Parathyroid adenoma (tissue), 2 donors: ENCODE measurements at regions not wholly inside any gene's neighbourhood (a gene's known extent, or its start where the extent isn't known, plus 50 kb on each side); places are given as distances from the start of the nearest gene placed in this dataset.

Source experiments
- H2AFZ ChIP-seq: fragments of 300-600 bp; sonication (generic); one replicate; pipeline ENCODE4 v1.7.0; 2017; ENCODE audit warnings: antibody characterized with exemption, mild to moderate bottlenecking
- H3K27ac ChIP-seq: fragments of 300-600 bp; sonication (generic); one replicate; pipeline ENCODE4 v1.7.0; 2017
- H3K27me3 ChIP-seq: fragments of 300-600 bp; sonication (generic); one replicate; pipeline ENCODE4 v1.7.0; 2017; ENCODE audit warnings: low read length; ENCODE audit not compliant: control insufficient read depth, insufficient read depth
- H3K36me3 ChIP-seq: fragments of 300-600 bp; sonication (generic); one replicate; pipeline ENCODE4 v1.7.0; 2017; ENCODE audit warnings: low read length; ENCODE audit not compliant: control insufficient read depth, insufficient read depth
- H3K4me1 ChIP-seq: fragments of 300-600 bp; sonication (generic); one replicate; pipeline ENCODE4 v1.7.0; 2017; ENCODE audit warnings: control low read depth
- H3K4me2 ChIP-seq: fragments of 300-600 bp; sonication (generic); one replicate; pipeline ENCODE4 v1.7.0; 2017; ENCODE audit warnings: low read length
- H3K4me3 ChIP-seq: fragments of 300-600 bp; sonication (generic); one replicate; pipeline ENCODE4 v1.7.0; 2017; ENCODE audit warnings: low read depth, low read length
- H3K79me2 ChIP-seq: fragments of 300-600 bp; sonication (generic); one replicate; pipeline ENCODE4 v1.7.0; 2017; ENCODE audit warnings: control low read depth
- H3K9ac ChIP-seq: fragments of 300-600 bp; sonication (generic); one replicate; pipeline ENCODE4 v1.7.0; 2017; ENCODE audit warnings: mild to moderate bottlenecking
- H3K9me3 ChIP-seq: fragments of 300-600 bp; sonication (generic); one replicate; pipeline ENCODE4 v1.7.0; 2017; ENCODE audit warnings: low read length; ENCODE audit not compliant: control insufficient read depth
- TF ChIP-seq, protein P1 (sequence below): fragments of 300-600 bp; sonication (generic); IDR thresholded peaks from one replicate; pipeline ENCODE4 v1.7.0; 2017; ENCODE audit warnings: antibody characterized with exemption, mild to moderate bottlenecking
- donor health status: primary hyperparathyroidism.

DNA sequence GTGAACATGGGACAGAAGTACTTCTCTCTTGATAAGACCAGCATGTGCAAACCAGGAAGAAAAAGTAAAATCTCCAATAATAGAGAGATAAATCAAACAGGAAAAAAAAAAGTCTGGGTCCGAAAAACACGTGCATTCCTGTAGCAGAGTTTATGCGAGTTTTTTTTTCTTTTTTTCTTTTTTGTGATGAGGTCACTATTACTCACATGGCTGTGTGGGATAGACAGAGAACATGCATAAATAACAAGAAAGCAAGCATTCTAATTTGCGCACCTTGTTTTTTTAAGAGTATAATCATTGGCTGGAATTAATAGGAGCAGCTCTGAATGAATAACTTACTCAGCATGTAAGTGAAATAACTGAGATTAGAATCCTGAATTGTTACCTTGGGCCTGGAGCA lies 91.9 kb upstream of the CPM start:
- TF ChIP-seq, protein P1, sequence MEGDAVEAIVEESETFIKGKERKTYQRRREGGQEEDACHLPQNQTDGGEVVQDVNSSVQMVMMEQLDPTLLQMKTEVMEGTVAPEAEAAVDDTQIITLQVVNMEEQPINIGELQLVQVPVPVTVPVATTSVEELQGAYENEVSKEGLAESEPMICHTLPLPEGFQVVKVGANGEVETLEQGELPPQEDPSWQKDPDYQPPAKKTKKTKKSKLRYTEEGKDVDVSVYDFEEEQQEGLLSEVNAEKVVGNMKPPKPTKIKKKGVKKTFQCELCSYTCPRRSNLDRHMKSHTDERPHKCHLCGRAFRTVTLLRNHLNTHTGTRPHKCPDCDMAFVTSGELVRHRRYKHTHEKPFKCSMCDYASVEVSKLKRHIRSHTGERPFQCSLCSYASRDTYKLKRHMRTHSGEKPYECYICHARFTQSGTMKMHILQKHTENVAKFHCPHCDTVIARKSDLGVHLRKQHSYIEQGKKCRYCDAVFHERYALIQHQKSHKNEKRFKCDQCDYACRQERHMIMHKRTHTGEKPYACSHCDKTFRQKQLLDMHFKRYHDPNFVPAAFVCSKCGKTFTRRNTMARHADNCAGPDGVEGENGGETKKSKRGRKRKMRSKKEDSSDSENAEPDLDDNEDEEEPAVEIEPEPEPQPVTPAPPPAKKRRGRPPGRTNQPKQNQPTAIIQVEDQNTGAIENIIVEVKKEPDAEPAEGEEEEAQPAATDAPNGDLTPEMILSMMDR: no peak

DNA sequence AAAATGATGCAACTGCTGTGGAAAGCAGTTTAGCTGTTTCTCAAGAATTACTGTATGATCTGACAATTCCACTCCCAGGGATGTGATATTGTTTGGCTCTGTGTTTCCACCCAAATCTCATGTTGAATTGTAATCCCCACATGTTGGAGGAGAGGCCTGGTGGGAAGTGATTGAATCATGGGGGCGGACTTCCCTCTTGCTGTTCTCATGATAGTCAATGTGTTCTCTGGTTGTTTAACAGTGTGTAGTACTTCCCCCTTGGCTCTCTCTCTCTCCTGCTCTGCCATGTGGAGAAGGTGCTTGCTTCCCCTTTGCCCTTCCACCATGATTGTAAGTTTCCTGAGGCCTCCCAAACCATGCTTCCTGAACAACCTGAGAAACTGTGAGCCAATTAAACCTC lies 93.4 kb upstream of the CPM start:
- TF ChIP-seq, protein P1: no peak
- no peak overlapping the region for H3K27ac ChIP-seq
- H3K9me3 ChIP-seq: no peaks in the 10 kb centered on the region
- no peaks in the 10 kb centered on the region for H3K27me3 ChIP-seq
- no peaks in the 10 kb centered on the region for H3K79me2 ChIP-seq
- H2AFZ ChIP-seq: no peak overlapping the region
- no peaks in the 10 kb centered on the region for H3K36me3 ChIP-seq
- no peak overlapping the region for H3K9ac ChIP-seq
- no peak overlapping the region for H3K4me2 ChIP-seq
- H3K4me3 ChIP-seq: no peak overlapping the region
- no peaks in the 10 kb centered on the region for H3K4me1 ChIP-seq

More for the DNA sequence above, 91.9 kb upstream of the CPM start:
- no peak overlapping the region for H3K27ac ChIP-seq
- H3K9ac ChIP-seq: no peak overlapping the region
- no peaks in the 10 kb centered on the region for H3K9me3 ChIP-seq
- H3K79me2 ChIP-seq: no peaks in the 10 kb centered on the region
- H3K4me3 ChIP-seq: no peak overlapping the region
- H2AFZ ChIP-seq: no peak overlapping the region
- H3K4me2 ChIP-seq: no peak overlapping the region
- H3K27me3 ChIP-seq: no peaks in the 10 kb centered on the region
- no peaks in the 10 kb centered on the region for H3K4me1 ChIP-seq
- H3K36me3 ChIP-seq: no peaks in the 10 kb centered on the region

DNA sequence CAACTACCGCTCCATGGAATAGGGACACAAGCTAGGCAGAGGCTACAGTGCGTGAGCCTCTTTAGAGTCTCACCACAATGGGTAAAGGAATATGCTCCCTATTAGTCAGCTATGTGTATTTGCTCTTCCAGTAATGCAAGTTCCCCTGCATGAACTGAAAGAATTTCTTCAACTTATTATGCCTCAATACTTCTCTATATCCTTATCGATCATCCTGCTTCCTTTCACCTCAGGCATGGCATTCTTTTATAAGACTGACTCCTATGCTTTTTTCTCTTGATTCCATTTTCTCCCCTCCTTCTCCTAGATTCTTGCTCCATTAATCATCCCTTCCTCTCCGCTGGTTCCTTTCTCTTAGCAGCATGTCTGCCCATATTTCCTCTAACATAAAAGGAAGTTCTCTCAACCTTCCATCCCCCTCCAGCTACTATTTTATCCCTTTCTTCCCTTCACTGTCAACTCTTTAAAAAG lies 94.5 kb upstream of the CPM start:
- Histone ChIP-seq H3K4me2 (no peak overlapping the region), H3K4me3 (no peak overlapping the region), H3K27ac (no peak overlapping the region), H3K4me1 (no peaks in the 10 kb centered on the region), H3K27me3 (no peaks in the 10 kb centered on the region), H3K36me3 (no peaks in the 10 kb centered on the region), H2AFZ (no peak overlapping the region), H3K9ac (no peak overlapping the region), H3K9me3 (no peaks in the 10 kb centered on the region), H3K79me2 (no peaks in the 10 kb centered on the region)
- TF ChIP-seq, protein P1: no peak

DNA sequence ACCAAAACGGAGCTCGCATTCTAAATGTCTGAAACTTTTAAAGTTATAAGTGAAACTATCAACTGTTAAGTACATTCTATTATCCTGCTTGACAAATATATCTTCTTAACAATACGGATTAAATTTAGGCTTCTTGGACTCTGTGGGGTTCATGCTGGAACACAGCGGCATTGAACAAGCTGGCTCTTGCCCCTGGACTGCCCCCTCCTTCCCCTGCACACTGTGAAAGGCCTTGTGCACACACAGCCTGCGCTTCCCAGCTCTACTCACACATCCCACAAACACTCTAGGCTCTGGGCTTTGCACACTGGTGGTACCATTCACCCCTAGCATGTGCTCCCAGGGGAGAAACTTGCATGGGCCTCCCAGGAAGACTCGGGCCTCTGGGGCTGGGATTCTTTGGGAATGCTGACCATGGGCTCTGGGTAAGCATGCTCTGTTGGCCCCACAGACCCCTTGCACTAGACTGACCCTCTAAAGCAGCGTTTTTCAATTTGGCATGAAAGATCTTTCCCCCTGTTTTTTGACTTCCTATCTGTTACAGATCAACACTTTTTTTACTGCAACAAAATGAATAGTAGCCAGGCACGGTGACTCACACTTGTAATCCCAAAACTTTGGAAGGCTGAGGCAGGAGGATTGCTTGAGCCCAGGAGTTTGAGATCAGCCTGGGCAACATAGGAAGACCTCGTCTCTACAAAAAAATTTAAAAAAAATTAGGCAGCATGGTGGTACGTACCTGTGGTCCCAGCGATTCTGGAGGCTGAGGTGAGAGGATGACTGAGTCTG lies 96.2 kb upstream of the CPM start:
- H3K4me3 ChIP-seq: no peak overlapping the region
- TF ChIP-seq, protein P1: no peak
- H3K4me2 ChIP-seq: no peak overlapping the region
- no peaks in the 10 kb centered on the region for H3K79me2 ChIP-seq
- H3K9me3 ChIP-seq: no peaks in the 10 kb centered on the region
- H3K9ac ChIP-seq: no peak overlapping the region
- H3K4me1 ChIP-seq: no peaks in the 10 kb centered on the region
- H3K36me3 ChIP-seq: no peaks in the 10 kb centered on the region
- H3K27me3 ChIP-seq: no peaks in the 10 kb centered on the region
- H3K27ac ChIP-seq: no peak overlapping the region
- no peak overlapping the region for H2AFZ ChIP-seq

DNA sequence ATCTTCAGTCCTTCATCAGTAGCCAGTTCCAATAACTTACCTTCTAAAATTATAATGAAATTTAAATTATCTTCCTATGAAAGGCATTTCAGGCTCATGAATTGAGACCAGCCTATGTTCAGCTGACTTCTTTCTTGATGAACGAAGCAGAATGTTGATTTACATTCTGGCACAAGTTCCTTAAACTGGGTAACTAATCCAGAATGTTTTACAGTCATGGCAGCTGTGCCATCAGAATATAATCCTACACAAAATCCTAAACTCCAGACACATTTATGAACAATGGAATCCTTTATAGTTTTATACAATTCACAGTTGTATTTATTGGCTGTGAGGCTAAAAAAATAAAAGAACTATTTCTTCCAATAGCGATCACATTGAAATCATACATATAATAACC lies 97.3 kb upstream of the CPM start:
- TF ChIP-seq, protein P1: no peak
- Histone ChIP-seq H3K4me3 (no peak overlapping the region), H3K4me2 (no peak overlapping the region), H3K27ac (no peak overlapping the region), H3K9me3 (no peaks in the 10 kb centered on the region), H3K79me2 (no peaks in the 10 kb centered on the region), H3K36me3 (no peaks in the 10 kb centered on the region), H3K27me3 (no peaks in the 10 kb centered on the region), H3K4me1 (no peaks in the 10 kb centered on the region), H3K9ac (no peak overlapping the region), H2AFZ (no peak overlapping the region)
